Activated CD4-positive, CD25-positive, alpha-beta regulatory T cell treated with anti-CD3 and anti-CD28 coated beads, Interleukin-2, amount 50 U/mL, for 72 hours (primary cell): ENCODE measurements at regions not wholly inside any gene's neighbourhood (a gene's known extent, or its start where the extent isn't known, plus 50 kb on each side); places are given as distances from the start of the nearest gene placed in this dataset.

Experiments
- DNase-seq: peaks from one replicate; pipeline ENCODE4 v3.0.0; 2021

DNA sequence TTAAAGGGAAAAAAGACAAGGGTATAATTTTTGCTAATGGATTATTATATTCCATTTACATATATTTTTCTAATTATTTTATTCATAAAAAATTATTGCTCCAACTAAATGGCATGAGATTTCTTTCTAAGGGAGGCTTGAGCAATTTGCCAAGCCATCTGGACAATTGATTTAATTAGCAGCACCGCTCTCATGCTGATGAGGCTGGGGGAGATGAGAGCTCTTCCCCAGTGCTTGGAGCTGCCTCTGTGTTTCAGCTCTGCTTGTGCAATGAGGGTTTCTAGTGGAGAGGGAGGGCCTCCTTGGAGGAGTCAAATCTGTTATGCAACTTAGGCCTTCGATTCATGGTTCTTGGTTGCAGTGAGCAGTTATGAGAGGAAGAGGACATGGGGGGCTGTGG, 574.3 kb downstream of the TCERG1L start:
- no peak for DNase-seq

DNA sequence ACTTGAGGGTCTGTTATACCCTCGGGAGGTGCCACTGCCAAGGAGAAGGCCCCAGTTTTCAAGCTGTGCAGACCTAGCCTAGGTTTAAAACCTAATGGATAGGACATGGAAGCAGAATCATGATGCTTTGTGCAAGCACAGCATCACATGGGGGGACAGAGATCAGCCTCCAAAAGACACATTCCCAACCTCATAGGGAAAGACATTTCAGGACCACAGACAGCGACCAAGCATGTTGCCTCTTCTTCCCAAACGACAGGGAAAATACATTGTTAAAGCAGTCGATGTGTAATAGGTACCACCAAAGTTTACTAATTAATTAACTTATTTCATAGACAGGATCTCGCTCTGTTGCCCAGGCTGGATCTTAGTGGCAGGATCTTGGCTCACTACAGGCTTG, 573.9 kb downstream of the TCERG1L start:
- DNase-seq, result no peak

DNA sequence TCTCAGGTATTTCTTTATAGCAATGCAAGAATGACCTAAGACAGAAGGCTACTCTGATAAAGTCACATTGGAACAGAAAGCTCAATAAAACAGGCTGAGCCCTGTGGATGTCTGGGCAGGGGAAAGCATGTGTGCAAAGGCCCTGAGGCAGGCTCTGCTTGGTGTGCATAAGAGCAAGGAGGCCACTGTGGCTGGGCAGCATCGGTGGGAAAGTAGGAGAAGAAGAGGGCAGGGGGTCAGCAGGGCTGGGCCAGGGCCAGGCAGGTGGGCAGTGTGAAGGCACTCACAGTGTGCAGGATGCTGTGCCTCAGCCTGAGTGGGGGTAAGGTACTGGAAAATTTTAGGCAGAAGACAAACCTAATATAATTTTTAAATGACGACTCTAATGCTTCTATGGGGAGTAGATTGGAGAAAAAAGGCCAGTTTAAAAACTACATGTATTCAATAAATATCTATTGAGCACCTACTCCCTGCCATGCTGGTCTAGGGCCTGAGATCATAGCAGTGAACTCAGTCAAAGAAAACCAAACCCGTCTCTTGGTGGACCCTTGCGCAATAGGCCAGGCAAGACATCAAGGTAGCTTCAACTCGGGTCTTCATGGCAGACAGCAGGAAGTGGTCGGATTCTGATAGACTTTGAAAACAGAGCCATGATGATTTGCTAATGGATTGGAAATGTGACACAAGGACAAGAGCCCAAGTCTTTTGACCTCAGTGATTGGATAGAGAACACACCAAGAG, 572.3 kb downstream of the TCERG1L start:
- DNase-seq, result no peak

DNA sequence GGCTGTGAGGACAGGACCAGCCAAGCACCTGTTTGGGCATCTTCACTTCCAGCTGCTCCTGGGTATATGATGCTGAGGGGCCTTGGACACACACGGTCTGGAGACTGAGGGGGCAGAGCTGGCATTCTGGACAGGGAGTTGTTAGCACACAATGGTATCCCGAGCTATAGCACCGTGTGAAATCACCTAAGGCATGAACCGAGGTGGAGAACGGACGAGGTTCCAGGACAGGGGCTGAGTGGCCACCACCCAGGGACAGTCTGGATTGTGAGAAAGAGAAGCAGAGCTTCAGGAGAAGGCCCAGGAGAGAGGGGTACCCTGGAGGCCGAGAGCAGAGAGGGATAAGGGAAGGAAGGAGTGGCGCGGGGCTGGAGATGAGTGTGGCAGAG, 571.8 kb downstream of the TCERG1L start:
- DNase-seq, result no peak

DNA sequence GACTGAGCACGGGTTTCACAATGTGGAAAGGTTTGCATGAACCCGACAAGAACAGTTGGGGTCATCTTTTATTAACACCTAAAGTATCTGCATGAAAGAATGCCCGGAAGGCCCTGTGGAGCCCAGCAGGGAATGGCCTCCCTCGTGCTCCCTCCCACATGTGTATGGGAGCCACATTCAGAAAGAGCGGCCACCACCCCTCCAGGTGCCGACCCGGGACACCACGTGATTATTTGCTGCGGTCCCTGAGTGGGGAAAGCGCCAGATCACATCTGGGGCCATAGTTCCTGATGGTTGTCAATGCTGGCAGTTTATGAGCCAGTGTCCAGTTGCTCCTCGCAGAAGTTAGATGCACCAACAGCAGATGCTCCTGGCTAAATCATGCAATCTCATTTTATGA, 571.4 kb downstream of the TCERG1L start:
- DNase-seq, result no peak

DNA sequence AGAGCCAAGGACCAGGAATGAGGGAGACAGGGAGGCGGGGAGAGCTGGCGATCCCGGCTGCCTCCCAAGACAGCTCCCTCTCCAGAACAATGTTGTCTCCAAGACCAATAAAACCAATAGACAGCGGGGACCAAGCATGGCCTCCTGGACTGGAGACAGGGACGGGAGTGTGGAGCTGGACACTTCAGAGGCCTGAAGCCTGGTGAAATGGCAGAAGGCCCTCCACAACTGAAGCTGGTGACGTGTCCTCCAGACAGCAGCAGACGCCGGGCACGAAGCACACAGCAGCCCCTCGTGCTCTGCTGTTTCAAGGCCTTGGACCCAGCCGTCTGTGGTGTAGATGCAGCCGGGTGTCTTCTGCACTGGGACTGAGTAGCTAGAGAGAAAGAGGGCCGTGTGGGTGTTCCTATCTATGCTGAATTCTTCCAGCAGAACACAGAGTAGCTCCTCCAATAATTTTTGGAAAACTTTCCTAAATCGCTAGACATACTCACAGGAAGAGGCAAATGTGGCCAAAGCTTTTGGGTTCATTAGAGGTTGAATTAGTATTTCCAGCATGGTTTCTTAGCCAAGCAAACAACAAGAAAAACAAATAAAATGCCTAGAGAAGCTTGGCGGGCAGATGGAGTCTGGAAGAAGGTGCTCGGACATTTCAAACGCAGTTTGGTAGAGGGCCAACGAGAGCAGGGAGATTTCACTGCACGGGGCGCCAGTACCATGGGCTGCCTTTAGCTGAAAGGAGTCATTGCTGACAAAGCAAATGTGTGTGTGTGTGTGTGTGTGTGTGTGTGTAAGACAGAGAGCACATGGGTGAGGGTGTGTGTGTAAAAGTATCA, 570.4 kb downstream of the TCERG1L start:
- DNase-seq, result no peak

DNA sequence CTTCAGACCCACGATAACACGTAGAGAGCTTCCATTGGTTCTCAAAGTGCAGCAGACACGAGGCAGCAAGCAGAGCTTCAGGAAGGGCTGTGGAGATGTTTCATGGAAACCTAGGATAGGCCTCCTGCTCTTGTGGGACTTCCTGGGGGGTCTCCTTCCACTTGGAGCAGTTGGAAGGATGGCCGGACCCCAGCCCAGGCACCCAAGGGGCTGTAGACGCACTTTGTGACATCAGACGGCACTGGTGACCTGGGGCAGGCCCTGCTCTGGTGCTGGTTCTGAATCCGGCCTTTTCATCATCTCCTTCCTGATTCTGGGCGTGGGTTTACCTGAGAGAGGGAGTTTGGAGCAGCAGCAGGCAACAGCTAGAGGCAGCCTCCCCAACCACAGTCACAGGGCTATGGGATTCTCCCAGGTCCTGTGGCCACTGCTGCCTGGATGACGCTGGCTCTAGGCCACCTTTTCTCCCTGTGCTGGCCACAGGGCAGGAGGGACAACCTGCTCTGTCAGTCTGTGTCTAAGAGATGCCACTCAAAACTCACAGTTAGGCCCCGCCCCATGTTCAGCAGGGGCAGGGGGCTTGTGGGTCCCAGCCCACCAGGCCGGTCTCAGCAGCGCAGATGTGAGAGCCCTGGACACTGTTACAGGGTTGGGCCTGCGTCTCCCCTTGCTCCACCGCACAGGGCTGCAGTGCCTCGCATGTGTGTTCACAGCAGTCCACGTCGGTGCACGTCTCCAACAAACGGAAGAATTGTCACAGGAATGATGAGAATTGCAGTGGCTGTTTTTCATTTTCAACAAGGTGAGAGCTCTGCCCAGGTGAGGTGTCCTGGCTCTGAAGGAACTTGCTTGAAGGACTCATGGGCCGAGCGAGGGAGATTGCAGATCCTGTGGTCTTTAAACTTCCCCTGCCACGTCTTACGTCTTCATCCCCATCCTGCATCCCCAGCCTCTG, 569.3 kb downstream of the TCERG1L start:
- no peak for DNase-seq

DNA sequence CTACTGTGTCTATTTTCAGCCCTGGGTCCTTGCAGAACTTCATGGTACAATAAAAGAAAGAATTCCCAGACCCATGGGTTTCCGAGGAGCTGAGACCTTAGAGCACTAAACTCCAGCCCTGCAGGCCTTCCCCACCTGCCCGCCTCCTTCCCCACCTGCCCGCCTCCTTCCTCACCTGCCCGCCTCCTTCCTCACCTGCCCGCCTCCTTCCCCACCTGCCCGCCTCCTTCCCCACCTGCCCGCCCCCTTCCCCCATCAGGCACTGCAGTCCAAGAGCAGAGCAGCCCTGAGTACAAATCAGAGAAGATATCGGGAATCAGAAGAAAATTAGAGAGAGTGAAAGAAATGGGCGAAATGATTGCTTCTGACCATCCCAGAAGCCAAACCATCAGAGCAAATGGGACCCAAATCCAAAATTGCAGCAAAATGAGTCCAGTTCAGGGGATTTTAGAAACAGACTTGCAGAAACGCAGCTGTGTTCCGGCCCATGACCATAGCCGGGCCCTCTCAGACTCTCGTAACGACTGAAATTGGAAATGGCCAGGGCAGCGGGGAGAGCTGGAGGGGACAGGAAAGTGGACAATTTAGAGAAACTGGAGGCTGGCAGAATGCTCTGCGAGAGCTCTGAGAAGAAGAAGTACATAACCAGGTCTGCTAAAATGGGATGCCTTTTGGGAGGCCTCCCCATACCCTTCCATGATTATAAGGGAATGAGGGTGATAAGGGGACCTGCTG, 568.4 kb downstream of the TCERG1L start:
- DNase-seq, result no peak

DNA sequence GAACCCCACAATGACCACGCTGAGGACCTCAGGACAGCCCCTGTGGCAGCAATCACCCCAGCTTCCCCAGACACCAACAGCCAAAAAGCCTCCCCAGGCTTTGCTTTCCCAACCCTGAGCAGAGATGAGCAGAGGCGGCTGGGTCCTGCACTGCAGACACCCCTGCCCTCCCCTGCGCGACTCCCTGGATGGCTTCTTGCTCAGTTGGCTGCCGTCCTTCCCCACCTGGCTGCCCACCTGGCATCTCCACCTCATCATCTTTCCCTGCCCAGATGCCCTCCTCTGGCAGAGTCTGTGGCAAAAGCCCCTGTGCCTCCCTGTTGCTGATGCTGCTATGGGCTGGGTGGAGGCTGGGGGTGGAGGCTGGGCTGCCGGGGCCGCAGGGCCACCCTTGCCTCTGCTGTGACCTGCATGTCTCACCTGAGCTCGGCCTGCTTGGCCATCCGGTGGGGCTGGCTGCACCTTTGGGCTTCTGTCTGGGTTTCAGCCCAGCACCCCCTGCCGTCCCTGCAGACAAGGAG, 567.7 kb downstream of the TCERG1L start:
- DNase-seq, result no peak

DNA sequence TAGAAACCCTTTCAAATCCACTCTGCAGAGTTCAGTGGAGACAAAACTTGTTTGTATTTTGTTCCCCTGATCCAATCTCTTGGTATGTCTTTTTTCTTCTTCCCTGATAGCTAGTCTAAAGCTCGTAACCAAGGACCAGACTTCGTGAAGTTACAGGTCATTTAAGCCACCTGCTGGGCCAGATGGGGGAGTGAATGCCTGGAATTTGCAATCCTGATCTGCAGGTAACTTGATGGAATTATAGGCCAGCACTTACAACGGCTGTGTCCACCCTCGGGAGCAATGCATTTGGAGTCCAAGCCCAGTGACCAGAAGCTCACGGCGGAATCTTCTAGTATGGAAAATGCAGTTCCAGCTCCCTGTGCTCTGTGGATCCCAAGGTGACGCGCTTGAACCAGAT, 566.9 kb downstream of the TCERG1L start:
- DNase-seq, result no peak

DNA sequence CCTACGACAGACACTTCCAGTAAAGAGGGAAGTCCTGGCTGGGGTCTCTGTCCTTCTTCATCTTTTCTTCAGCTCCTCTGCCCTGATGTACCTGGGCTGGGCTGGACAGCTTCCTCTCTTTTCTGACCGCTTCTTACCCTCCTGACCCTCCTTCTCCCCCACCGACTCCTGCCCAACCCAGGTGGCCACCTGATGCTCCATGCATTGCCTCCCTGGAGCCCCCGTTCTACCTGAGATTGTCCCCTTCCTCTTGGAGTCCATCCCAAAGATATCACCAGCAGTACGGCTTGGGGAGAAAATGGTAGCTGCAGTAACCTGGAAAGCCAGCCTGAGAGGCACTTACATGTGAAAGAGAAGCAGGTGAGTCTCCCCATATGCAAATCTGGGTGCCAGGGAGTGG, 566.3 kb downstream of the TCERG1L start:
- no peak for DNase-seq

DNA sequence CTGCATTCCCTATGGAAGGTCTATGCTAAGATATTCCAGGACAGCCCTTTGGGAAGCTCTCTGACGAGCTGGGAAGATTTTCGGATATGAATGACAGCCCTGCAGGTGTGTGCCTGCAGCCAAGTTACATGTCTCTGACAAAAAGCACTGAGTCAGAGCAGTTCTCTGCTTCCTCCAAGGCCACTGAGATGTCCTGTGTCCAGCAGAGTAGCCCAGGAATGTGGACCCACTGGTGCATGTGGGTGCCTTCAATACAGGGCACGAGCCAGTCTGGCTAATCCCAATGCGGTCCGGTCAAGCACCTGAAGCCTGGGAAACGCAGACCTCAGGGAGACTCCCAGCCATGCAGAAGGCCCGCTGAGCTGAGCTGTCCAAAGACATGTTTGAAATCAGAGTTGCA, 565.7 kb downstream of the TCERG1L start:
- DNase-seq, result no peak

DNA sequence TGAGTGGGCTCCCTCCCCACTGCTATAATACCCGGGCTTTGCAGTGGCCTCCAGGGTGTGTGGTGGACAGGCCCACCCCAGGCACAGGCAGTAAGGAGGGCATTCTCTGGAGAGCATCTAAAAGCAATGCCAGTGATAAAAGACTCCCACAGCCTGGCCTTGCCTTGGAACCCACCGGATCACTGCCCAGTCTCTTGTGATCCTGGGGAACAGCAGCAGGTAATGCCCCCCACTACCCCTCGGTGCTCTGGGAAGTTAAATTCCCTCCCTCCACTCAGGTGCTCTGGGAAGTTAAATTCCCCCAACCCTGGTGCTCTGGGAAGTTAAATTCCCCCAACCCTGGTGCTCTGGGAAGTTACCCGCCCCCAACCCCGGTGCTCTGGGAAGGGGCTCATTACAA, 565.2 kb downstream of the TCERG1L start:
- DNase-seq, result no peak

DNA sequence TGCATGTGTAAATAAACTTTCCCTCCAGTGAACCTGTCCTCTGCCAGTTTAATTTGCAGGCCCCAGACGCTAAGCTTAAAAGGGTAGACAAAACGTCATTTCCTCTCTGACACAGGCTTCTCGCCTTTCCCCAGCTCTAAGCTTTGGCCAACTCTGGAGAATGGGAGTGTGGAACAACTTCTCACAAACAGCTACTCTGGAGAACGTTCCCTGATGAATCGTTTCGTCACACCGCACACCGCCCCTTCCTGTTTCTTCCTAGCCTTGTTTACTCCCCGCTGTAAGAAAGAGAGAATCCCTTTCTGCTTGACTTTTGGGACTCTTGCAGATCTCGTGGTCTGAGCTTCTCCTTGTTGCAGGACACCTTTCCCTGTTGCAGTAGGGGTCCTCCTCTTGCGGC, 564.2 kb downstream of the TCERG1L start:
- DNase-seq, result no peak

DNA sequence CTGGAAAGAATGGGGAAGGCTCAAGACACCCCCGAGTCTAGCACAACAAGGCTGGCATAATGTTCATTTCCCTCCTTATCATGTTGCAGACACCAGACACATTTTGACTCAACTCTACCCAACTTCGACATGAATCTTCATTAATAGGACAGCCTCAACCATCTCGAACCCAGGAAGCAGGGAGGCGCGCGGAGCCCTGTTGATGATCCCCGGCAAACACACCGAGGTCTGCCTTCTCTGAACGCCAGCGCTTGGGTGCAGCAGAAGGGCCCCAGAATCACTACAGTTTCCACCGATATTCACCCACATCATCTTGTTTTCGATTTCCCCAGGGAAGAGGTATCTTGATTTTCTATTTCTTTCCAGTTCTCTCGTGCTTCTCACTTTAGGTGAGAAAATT, 563.6 kb downstream of the TCERG1L start:
- no peak for DNase-seq

DNA sequence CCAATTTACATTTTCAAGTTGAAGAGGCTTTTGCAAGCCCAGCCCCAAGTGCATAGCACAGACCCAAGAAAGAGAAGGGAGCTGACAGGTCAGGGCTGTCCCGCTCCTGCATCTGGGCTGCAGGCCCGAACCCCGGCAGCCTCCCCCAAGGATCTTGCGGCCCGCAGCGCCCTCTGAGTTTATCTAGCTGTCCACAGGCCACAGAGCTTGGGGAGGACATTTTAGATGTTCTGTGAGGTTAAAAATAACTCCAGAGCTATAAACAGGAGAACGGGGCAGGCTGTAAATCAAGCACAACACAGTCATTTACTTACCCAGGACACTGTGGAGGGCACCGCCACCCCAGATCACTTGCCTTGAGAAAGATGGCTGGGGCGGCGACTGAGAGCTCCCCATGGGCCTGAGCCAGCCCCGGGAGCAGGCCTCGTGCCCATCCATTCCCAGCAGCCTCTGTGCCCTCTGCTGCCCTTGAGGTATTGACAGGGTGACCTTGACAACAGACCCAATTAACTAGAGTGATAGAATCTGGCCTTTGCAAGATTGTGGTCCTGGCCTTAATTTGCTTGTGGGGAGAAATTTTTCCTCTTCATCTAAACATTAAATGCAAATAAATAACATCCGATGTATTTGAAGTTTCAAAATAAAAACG, 563.0 kb downstream of the TCERG1L start:
- DNase-seq, result no peak

DNA sequence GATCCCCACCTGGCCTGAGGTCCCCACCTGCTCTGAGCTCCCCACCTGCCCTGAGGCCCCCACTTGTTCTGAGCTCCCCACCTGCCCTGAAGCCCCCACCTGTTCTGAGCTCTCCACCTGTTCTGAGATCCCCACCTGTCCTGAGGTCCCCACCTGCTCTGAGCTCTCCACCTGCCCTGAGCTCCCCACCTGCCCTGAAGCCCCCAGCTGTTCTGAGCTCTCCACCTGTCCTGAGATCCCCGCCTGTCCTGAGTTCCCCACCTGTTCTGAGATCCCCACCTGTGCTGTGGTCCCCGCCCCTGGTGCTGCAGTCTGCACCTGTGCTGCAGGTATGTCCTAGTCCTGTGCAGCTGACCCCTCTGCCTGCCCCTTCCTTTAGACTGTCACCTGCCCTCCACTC, 561.6 kb downstream of the TCERG1L start:
- DNase-seq, result no peak

DNA sequence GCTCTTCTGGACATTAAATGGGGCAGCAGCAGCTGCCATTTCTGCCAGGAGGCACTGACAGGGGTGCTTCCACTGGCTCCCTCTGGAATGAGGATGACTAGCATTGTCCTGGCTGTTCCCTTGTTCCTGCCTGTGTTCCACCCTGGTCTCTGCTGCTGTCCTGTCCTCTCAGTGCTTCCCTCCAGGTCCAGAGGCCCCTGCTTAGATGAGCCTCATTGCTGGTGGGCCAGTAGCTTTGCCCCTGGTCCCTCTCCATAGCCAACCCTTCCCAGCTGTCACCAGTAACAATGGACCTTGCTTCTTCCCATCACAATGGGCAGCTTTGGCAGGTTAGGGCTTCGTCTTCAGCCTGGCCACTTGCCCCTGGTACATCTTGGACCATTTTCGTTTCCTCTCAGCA, 561.1 kb downstream of the TCERG1L start:
- DNase-seq, result no peak

DNA sequence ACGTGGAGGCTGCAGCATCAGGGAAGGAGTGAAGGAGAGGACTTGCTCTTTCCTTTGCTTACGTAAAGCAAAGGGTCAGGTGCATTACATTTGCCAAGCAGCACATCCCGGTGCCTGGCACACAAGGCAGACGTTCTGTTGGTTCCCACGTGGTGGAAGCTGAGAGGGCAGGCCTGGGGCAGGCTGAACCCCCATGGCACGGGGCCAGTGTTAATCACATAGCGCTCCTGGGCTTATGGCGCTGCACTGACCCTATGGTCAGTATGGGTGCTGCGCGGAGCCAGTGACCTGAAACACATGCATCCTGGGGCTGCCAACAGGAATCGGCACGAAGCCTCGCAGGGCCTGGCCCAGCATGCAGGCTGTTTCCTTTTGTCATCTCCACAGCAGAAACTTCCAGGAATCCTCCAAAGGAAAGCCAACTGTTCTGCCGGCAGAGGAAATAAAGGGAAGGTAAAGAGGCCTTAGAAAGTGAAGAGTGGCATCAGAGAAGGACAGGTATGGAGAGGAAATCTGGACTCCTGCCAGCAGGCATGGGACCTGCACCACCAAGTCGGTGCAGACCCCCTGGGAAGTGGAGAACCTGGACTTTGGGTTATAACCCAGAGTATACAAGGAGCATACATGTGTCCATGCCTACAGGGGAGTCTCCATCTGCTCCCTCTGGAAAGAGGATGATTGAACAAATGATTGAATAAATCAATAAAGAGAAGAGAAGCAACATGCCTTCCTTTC, 560.2 kb downstream of the TCERG1L start:
- DNase-seq, result no peak

DNA sequence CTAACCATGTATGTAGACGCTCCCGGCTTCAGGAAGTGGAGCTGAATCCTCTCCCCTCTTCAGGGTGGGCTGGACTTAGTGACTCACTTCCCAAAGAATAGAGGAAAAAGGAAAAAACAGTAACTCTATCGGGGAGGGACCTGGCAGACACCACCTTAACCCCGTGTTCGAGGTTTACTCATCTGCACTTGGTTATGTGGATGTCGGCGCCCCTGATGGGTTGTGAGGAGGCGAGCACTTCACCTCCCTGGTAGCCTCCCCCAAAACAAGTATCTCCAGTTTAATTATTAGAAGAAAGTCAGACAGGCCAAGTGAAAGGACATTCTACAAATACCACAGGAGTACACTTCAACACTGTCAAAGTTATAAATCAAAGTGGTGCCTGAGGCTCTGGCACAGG, 559.7 kb downstream of the TCERG1L start:
- DNase-seq, result no peak

DNA sequence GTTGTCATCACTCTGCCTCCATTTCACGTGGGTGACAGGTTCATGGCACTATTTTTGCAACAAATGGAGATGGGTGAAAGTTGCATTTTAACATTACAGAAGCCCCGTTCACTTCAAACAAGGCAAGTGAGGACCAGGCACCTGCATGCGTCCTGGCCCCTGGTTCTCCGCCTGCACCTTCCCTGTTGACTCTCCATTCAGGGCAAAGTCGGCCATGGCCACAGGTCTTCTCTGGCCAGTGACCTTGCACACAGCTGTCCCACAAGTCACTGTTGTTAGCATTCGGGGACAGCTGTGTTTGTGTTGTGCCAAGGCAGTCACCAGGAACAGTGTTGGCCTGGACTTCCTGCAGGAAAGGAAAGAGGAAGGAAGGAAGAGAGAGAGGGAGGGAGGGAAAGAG, 554.9 kb downstream of the TCERG1L start:
- DNase-seq, result no peak
